ENCODE measurements at regions not wholly inside any gene's neighbourhood (a gene's known extent, or its start where the extent isn't known, plus 50 kb on each side); places are given as distances from the start of the nearest gene placed in this dataset.

DNA sequence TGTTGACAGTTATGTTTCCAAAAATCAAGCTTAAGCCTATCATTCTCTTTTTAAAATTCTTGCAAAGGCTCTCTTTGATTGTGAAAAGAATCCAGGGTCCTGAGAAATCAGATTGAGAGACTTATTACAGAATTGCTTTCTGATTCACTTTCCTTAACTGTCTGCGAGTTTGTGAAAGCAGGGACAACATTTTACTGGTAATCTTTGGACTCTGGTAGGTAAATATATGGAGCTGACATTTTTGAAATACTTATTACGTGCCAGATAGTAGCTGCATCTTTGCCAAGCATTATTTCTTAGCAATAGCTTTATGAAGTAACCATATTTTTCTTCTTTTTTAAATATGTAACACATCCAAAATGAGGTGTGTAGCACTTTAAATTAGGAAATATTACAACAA is 570.9 kb downstream of the CMPK2 start (continued):
- TF ChIP-seq, protein P1, sequence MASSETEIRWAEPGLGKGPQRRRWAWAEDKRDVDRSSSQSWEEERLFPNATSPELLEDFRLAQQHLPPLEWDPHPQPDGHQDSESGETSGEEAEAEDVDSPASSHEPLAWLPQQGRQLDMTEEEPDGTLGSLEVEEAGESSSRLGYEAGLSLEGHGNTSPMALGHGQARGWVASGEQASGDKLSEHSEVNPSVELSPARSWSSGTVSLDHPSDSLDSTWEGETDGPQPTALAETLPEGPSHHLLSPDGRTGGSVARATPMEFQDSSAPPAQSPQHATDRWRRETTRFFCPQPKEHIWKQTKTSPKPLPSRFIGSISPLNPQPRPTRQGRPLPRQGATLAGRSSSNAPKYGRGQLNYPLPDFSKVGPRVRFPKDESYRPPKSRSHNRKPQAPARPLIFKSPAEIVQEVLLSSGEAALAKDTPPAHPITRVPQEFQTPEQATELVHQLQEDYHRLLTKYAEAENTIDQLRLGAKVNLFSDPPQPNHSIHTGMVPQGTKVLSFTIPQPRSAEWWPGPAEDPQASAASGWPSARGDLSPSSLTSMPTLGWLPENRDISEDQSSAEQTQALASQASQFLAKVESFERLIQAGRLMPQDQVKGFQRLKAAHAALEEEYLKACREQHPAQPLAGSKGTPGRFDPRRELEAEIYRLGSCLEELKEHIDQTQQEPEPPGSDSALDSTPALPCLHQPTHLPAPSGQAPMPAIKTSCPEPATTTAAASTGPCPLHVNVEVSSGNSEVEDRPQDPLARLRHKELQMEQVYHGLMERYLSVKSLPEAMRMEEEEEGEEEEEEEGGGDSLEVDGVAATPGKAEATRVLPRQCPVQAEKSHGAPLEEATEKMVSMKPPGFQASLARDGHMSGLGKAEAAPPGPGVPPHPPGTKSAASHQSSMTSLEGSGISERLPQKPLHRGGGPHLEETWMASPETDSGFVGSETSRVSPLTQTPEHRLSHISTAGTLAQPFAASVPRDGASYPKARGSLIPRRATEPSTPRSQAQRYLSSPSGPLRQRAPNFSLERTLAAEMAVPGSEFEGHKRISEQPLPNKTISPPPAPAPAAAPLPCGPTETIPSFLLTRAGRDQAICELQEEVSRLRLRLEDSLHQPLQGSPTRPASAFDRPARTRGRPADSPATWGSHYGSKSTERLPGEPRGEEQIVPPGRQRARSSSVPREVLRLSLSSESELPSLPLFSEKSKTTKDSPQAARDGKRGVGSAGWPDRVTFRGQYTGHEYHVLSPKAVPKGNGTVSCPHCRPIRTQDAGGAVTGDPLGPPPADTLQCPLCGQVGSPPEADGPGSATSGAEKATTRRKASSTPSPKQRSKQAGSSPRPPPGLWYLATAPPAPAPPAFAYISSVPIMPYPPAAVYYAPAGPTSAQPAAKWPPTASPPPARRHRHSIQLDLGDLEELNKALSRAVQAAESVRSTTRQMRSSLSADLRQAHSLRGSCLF (CRISPR knock-in tag; IDR thresholded peaks at IDR 0.05; ENCODE audit: borderline replicate concordance) = no peak
- TF ChIP-seq ZNF772 (CRISPR knock-in tag; IDR thresholded peaks at IDR 0.05) = no peak
- no peak for TF ChIP-seq IRF2 (CRISPR knock-in tag; IDR thresholded peaks at IDR 0.05)
- TF ChIP-seq, protein P2, sequence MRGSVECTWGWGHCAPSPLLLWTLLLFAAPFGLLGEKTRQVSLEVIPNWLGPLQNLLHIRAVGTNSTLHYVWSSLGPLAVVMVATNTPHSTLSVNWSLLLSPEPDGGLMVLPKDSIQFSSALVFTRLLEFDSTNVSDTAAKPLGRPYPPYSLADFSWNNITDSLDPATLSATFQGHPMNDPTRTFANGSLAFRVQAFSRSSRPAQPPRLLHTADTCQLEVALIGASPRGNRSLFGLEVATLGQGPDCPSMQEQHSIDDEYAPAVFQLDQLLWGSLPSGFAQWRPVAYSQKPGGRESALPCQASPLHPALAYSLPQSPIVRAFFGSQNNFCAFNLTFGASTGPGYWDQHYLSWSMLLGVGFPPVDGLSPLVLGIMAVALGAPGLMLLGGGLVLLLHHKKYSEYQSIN (CRISPR knock-in tag; IDR thresholded peaks at IDR 0.05; ENCODE audit: borderline replicate concordance) = no peak

DNA sequence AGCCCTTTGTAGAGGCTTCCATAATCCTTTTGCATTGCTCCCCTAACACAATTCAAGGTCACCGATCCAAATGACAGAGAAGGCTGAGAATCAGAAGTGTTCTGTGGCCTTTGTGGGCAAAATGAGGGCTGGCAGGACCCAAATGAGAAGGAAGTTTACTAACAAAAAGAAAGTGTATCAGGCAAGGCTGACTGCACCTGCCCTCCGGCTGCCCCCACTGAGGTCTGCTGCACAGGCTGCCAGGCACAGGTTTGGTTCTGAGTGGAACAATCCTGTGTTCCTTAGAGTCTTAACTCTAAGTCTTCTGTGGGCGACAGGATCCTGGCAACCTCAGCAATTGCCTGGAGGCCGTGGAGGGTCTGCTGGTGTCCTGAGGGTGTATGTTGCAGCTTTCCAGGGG is 568.5 kb downstream of the CMPK2 start:
- no peaks in the 10 kb centered on the region for H4K20me1 ChIP-seq (ENCODE audit: insufficient read depth, low read length)
- H3K4me1 ChIP-seq (ENCODE audit: insufficient read depth, low read length) = no peaks in the 10 kb centered on the region
- in situ Hi-C loops (cut with HindIII; ENCODE audit: extremely low pct_ligation_motif_present, low pct_unique_long_range_greater_than_20kb) = no loop called here
- FAIRE-seq = no peak
- no peaks in the 10 kb centered on the region for H3K79me2 ChIP-seq (ENCODE audit: insufficient read depth, low read length)
- H3K36me3 ChIP-seq (replicated peaks in 1 of 2; ENCODE audit: control insufficient read depth in 1 of 2, insufficient read depth in 2 of 2, low read length in 2 of 2) = no peaks in the 10 kb centered on the region
- no peak overlapping the region for H3K4me3 ChIP-seq (replicated peaks in 1 of 3; ENCODE audit: insufficient read depth in 1 of 3, low read depth in 2 of 3, low read length in 3 of 3)
- H3K4me2 ChIP-seq (ENCODE audit: low read depth, low read length) = no peak overlapping the region
- TF ChIP-seq, protein P3, sequence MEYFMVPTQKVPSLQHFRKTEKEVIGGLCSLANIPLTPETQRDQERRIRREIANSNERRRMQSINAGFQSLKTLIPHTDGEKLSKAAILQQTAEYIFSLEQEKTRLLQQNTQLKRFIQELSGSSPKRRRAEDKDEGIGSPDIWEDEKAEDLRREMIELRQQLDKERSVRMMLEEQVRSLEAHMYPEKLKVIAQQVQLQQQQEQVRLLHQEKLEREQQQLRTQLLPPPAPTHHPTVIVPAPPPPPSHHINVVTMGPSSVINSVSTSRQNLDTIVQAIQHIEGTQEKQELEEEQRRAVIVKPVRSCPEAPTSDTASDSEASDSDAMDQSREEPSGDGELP (IDR thresholded peaks at IDR 0.05; ENCODE audit: borderline replicate concordance, low read depth) = no peak
- TF ChIP-seq ZNF530 (CRISPR knock-in tag; IDR thresholded peaks at IDR 0.05; ENCODE audit: low read depth) = no peak
- TF ChIP-seq PCBP2 (optimal IDR thresholded peaks at IDR 0.05; ENCODE audit: low read depth, low read length, poor library complexity, severe bottlenecking) = no peak
- TF ChIP-seq RAD21 (CRISPR knock-in tag; IDR thresholded peaks at IDR 0.05) = no peak
- no peak for TF ChIP-seq HNRNPUL1 (IDR thresholded peaks at IDR 0.05; ENCODE audit: low read depth, low read length)
- TF ChIP-seq, protein P4, sequence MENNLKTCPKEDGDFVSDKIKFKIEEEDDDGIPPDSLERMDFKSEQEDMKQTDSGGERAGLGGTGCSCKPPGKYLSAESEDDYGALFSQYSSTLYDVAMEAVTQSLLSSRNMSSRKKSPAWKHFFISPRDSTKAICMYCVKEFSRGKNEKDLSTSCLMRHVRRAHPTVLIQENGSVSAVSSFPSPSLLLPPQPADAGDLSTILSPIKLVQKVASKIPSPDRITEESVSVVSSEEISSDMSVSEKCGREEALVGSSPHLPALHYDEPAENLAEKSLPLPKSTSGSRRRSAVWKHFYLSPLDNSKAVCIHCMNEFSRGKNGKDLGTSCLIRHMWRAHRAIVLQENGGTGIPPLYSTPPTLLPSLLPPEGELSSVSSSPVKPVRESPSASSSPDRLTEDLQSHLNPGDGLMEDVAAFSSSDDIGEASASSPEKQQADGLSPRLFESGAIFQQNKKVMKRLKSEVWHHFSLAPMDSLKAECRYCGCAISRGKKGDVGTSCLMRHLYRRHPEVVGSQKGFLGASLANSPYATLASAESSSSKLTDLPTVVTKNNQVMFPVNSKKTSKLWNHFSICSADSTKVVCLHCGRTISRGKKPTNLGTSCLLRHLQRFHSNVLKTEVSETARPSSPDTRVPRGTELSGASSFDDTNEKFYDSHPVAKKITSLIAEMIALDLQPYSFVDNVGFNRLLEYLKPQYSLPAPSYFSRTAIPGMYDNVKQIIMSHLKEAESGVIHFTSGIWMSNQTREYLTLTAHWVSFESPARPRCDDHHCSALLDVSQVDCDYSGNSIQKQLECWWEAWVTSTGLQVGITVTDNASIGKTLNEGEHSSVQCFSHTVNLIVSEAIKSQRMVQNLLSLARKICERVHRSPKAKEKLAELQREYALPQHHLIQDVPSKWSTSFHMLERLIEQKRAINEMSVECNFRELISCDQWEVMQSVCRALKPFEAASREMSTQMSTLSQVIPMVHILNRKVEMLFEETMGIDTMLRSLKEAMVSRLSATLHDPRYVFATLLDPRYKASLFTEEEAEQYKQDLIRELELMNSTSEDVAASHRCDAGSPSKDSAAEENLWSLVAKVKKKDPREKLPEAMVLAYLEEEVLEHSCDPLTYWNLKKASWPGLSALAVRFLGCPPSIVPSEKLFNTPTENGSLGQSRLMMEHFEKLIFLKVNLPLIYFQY (CRISPR knock-in tag; IDR thresholded peaks at IDR 0.05; ENCODE audit: borderline replicate concordance) = no peak
- ChIA-PET POLR2A (no interaction called here), CTCF (ENCODE audit: low intra/inter-chr PET ratio, low total read pairs) (no interaction called here)
- DNase-seq (ENCODE audit: low spot score) = no peak
- no peaks in the 10 kb centered on the region for H3K27me3 ChIP-seq (ENCODE audit: control insufficient read depth in 1 of 2, insufficient read depth in 2 of 2, low read length in 2 of 2)
- BruUV-seq (replicated peaks) = no TSS peak
- no peak for ATAC-seq
- 7% methylated on average over 4 of the region's 4 CpGs for WGBS (ENCODE audit: low lambda C conversion rate)
- H3K9ac ChIP-seq (ENCODE audit: insufficient read depth, low read depth, low read length) = no peak overlapping the region
- H3K9me3 ChIP-seq (ENCODE audit: low read length) = peaks cover 71% of the 10 kb centered on the region
- H3K27ac ChIP-seq (ENCODE audit: extremely low read length, insufficient read depth, low read length) = no peak overlapping the region
- intact Hi-C loops (cut with micrococcal nuclease; ENCODE audit: unreplicated experiment) = loop anchor here (5.0 kb wide), 1 partner anchor 1365 kb away; no protein-coding TSS in a partner anchor
- H2AFZ ChIP-seq (ENCODE audit: low read length) = no peak overlapping the region

Measured in HepG2 (cell line).